ENCODE measurements at regions not wholly inside any gene's neighbourhood (a gene's known extent, or its start where the extent isn't known, plus 50 kb on each side); places are given as distances from the start of the nearest gene placed in this dataset.

DNA sequence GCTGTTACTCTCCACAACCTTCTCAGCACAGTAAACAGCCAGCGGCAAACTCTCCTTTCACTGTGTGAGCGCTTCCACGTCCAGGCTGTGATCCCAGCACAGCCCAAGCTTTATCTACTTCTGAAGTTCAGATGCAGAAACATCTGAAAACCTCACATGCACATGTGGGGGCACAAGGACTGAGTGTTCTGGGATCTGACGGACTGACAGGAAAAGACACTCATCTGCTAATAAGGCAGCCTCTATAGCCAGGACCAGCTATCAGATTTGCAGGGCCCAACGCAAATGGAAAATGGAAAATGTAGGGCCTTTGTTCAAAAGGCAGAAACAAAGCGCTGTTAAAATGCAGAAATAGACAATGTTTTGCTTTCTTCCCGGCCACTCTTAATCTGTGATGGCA, 133.8 kb upstream of the ARHGAP28 start:
- no peak overlapping the region for H2AFZ ChIP-seq
- no peak overlapping the region for H3K27ac ChIP-seq
- H3K27me3 ChIP-seq: no peaks in the 10 kb centered on the region
- DNase-seq (ENCODE audit: low spot score): no peak
- H3K9me3 ChIP-seq (ENCODE audit: low read depth): no peaks in the 10 kb centered on the region
- H3K4me1 ChIP-seq (ENCODE audit: insufficient read depth): no peaks in the 10 kb centered on the region
- no peak overlapping the region for H3K4me2 ChIP-seq
- H3K36me3 ChIP-seq (replicated peaks; ENCODE audit: insufficient read depth, low read depth): no peaks in the 10 kb centered on the region
- no peak overlapping the region for H3K4me3 ChIP-seq
- TF ChIP-seq, protein P1, sequence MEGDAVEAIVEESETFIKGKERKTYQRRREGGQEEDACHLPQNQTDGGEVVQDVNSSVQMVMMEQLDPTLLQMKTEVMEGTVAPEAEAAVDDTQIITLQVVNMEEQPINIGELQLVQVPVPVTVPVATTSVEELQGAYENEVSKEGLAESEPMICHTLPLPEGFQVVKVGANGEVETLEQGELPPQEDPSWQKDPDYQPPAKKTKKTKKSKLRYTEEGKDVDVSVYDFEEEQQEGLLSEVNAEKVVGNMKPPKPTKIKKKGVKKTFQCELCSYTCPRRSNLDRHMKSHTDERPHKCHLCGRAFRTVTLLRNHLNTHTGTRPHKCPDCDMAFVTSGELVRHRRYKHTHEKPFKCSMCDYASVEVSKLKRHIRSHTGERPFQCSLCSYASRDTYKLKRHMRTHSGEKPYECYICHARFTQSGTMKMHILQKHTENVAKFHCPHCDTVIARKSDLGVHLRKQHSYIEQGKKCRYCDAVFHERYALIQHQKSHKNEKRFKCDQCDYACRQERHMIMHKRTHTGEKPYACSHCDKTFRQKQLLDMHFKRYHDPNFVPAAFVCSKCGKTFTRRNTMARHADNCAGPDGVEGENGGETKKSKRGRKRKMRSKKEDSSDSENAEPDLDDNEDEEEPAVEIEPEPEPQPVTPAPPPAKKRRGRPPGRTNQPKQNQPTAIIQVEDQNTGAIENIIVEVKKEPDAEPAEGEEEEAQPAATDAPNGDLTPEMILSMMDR (IDR thresholded peaks at IDR 0.05; ENCODE audit: poor library complexity): no peak
- TF ChIP-seq EZH2phosphoT487 (IDR thresholded peaks at IDR 0.05; ENCODE audit: low read depth, severe bottlenecking, unreplicated experiment) (no peak), EZH2 (IDR thresholded peaks at IDR 0.05; ENCODE audit: borderline replicate concordance) (no peak)
- no peaks in the 10 kb centered on the region for H3K79me2 ChIP-seq
- H3K9me2 ChIP-seq (replicated peaks; ENCODE audit: insufficient read depth): no peaks in the 10 kb centered on the region
- 71% methylated on average over 7 of the region's 7 CpGs for WGBS (ENCODE audit: low lambda C conversion rate, missing lambda C conversion rate)
- H4K20me1 ChIP-seq (ENCODE audit: insufficient read depth, poor library complexity, severe bottlenecking): no peaks in the 10 kb centered on the region

- Histone ChIP-seq H3K27me3 (no peaks in the 10 kb centered on the region), H3K4me1 (ENCODE audit: insufficient read depth) (no peaks in the 10 kb centered on the region), H3K9me2 (replicated peaks; ENCODE audit: insufficient read depth) (no peaks in the 10 kb centered on the region), H3K79me2 (no peaks in the 10 kb centered on the region), H3K27ac (no peak overlapping the region), H3K4me2 (no peak overlapping the region), H3K4me3 (no peak overlapping the region), H4K20me1 (ENCODE audit: insufficient read depth, poor library complexity, severe bottlenecking) (no peaks in the 10 kb centered on the region), H2AFZ (no peak overlapping the region), H3K9me3 (ENCODE audit: low read depth) (no peaks in the 10 kb centered on the region), H3K36me3 (replicated peaks; ENCODE audit: insufficient read depth, low read depth) (no peaks in the 10 kb centered on the region)
- 66% methylated on average over 7 of the region's 7 CpGs for WGBS (ENCODE audit: low lambda C conversion rate, missing lambda C conversion rate)
- no peak for TF ChIP-seq EZH2 (IDR thresholded peaks at IDR 0.05; ENCODE audit: borderline replicate concordance)
- TF ChIP-seq, protein P1 (IDR thresholded peaks at IDR 0.05; ENCODE audit: poor library complexity): no peak
- no peak for TF ChIP-seq EZH2phosphoT487 (IDR thresholded peaks at IDR 0.05; ENCODE audit: low read depth, severe bottlenecking, unreplicated experiment)
- no peak for DNase-seq (ENCODE audit: low spot score)
Observed at GRCh38 chr18:6598657-6599056, 130.9 kb upstream of the ARHGAP28 start.

GRCh38 chr18:6600667-6601167, 128.8 kb upstream of the ARHGAP28 start:
- H3K27ac ChIP-seq: no peak overlapping the region
- H2AFZ ChIP-seq: no peak overlapping the region
- H3K9me3 ChIP-seq (ENCODE audit: low read depth): no peaks in the 10 kb centered on the region
- H3K36me3 ChIP-seq (replicated peaks; ENCODE audit: insufficient read depth, low read depth): no peaks in the 10 kb centered on the region
- no peak overlapping the region for H3K4me2 ChIP-seq
- H3K27me3 ChIP-seq: no peaks in the 10 kb centered on the region
- WGBS (ENCODE audit: low lambda C conversion rate, missing lambda C conversion rate): 97% methylated on average over 3 of the region's 3 CpGs
- H3K4me3 ChIP-seq: no peak overlapping the region
- no peaks in the 10 kb centered on the region for H4K20me1 ChIP-seq (ENCODE audit: insufficient read depth, poor library complexity, severe bottlenecking)
- no peaks in the 10 kb centered on the region for H3K4me1 ChIP-seq (ENCODE audit: insufficient read depth)
- TF ChIP-seq EZH2phosphoT487 (IDR thresholded peaks at IDR 0.05; ENCODE audit: low read depth, severe bottlenecking, unreplicated experiment) (no peak), EZH2 (IDR thresholded peaks at IDR 0.05; ENCODE audit: borderline replicate concordance) (no peak)
- TF ChIP-seq, protein P1 (IDR thresholded peaks at IDR 0.05; ENCODE audit: poor library complexity): no peak
- DNase-seq (ENCODE audit: low spot score): no peak
- H3K9me2 ChIP-seq (replicated peaks; ENCODE audit: insufficient read depth): no peaks in the 10 kb centered on the region
- no peaks in the 10 kb centered on the region for H3K79me2 ChIP-seq

GRCh38 chr18:6601241-6601640, 128.3 kb upstream of the ARHGAP28 start:
- 93% methylated on average over 6 of the region's 6 CpGs for WGBS (ENCODE audit: low lambda C conversion rate, missing lambda C conversion rate)
- H3K4me3 ChIP-seq: no peak overlapping the region
- no peak overlapping the region for H2AFZ ChIP-seq
- H3K79me2 ChIP-seq: no peaks in the 10 kb centered on the region
- H3K27me3 ChIP-seq: no peaks in the 10 kb centered on the region
- H3K9me2 ChIP-seq (replicated peaks; ENCODE audit: insufficient read depth): no peaks in the 10 kb centered on the region
- DNase-seq (ENCODE audit: low spot score): no peak
- TF ChIP-seq EZH2 (IDR thresholded peaks at IDR 0.05; ENCODE audit: borderline replicate concordance) (no peak), EZH2phosphoT487 (IDR thresholded peaks at IDR 0.05; ENCODE audit: low read depth, severe bottlenecking, unreplicated experiment) (no peak)
- TF ChIP-seq, protein P1 (IDR thresholded peaks at IDR 0.05; ENCODE audit: poor library complexity): no peak
- no peak overlapping the region for H3K4me2 ChIP-seq
- H3K27ac ChIP-seq: no peak overlapping the region
- H3K36me3 ChIP-seq (replicated peaks; ENCODE audit: insufficient read depth, low read depth): no peaks in the 10 kb centered on the region
- no peaks in the 10 kb centered on the region for H4K20me1 ChIP-seq (ENCODE audit: insufficient read depth, poor library complexity, severe bottlenecking)
- no peaks in the 10 kb centered on the region for H3K9me3 ChIP-seq (ENCODE audit: low read depth)
- H3K4me1 ChIP-seq (ENCODE audit: insufficient read depth): no peaks in the 10 kb centered on the region
